ENCODE measurements at regions not wholly inside any gene's neighbourhood (a gene's known extent, or its start where the extent isn't known, plus 50 kb on each side); places are given as distances from the start of the nearest gene placed in this dataset.

GRCh38 chr10:83760142-83760541 is 379.2 kb upstream of the GHITM start:
- Histone ChIP-seq H3K27ac (ENCODE audit: low read depth, low read length) (no peak overlapping the region), H3K79me2 (ENCODE audit: control insufficient read depth in 1 of 2, insufficient read depth in 2 of 2, low read length in 2 of 2) (no peaks in the 10 kb centered on the region), H3K27me3 (replicated peaks in 1 of 4; ENCODE audit: control insufficient read depth in 3 of 4, extremely low read depth in 1 of 4, insufficient read depth in 3 of 4, low read length in 3 of 4) (peaks cover 11 to 36% (median 26%) of the 10 kb centered on the region in 4 experiments), H2BK120ac (replicated peaks; ENCODE audit: low read depth, low read length) (no peak overlapping the region), H2BK15ac (ENCODE audit: low read length) (no peak overlapping the region), H2AFZ (ENCODE audit: low read length) (no peak overlapping the region), H3K56ac (replicated peaks; ENCODE audit: insufficient read length, low read depth, low read length) (no peak overlapping the region), H4K8ac (ENCODE audit: extremely low read depth, insufficient read depth, low read length) (no peak overlapping the region), H4K20me1 (replicated peaks in 1 of 2; ENCODE audit: control insufficient read depth in 1 of 2, insufficient read depth in 2 of 2, low read length in 2 of 2) (peaks cover 2 to 3% of the 10 kb centered on the region in 2 experiments), H2AK5ac (ENCODE audit: low read depth, low read length) (no peak overlapping the region), H3K4me3 (ENCODE audit: extremely low read depth in 1 of 4, insufficient read depth in 2 of 4, low read depth in 3 of 4, low read length in 4 of 4) (peak overlapping the region in 1 of 4 experiments; percentile 32; a peak in 1 of 8 replicates), H2BK12ac (ENCODE audit: low read depth, low read length) (no peak overlapping the region), H3K23ac (ENCODE audit: insufficient read length) (no peak overlapping the region), H3K4me2 (ENCODE audit: insufficient read depth in 1 of 2, low read depth in 2 of 2, low read length in 2 of 2) (peak overlapping the region in 1 of 2 experiments; percentile 51; a peak in 1 of 4 replicates), H3K4me1 (replicated peaks in 1 of 4; ENCODE audit: control insufficient read depth in 3 of 4, insufficient read depth in 4 of 4, low read length in 3 of 4) (peaks cover 0 to 3% (median 2%) of the 10 kb centered on the region in 4 experiments; a peak in 4 of 7 replicates), H3K9me3 (ENCODE audit: insufficient read depth in 2 of 2, low read depth in 1 of 2, low read length in 1 of 2) (no peaks in the 10 kb centered on the region), H4K5ac (ENCODE audit: insufficient read length, low read depth, low read length) (no peak overlapping the region), H3K14ac (ENCODE audit: insufficient read length) (no peak overlapping the region), H2BK20ac (ENCODE audit: low read length) (no peak overlapping the region), H3K18ac (ENCODE audit: extremely low read depth, low read length) (no peak overlapping the region), H3K9ac (replicated peaks in 1 of 4; ENCODE audit: extremely low read depth in 1 of 4, low read depth in 3 of 4, low read length in 3 of 4) (no peak overlapping the region), H4K91ac (replicated peaks; ENCODE audit: insufficient read length, low read length) (no peak overlapping the region), H3K36me3 (ENCODE audit: control insufficient read depth in 2 of 4, insufficient read depth in 4 of 4, low read length in 3 of 4) (no peaks in the 10 kb centered on the region), H2BK5ac (ENCODE audit: low read depth, low read length) (no peak overlapping the region), H3K4ac (replicated peaks; ENCODE audit: insufficient read length, low read depth, low read length) (no peak overlapping the region), H3K79me1 (ENCODE audit: low read depth, low read length) (no peaks in the 10 kb centered on the region), H3K23me2 (ENCODE audit: low read depth, low read length) (no peaks in the 10 kb centered on the region)
- peak in 1 of 2 experiments; percentile 17 for DNase-seq (ENCODE audit: low read depth in 1 of 2, low spot score in 2 of 2)
- peak; percentile 28 for FAIRE-seq
- ChIA-PET POLR2A (ENCODE audit: partially characterized antibody) (no interaction called here), CTCF (ENCODE audit: partially characterized antibody) (interaction anchor here (1.6 kb wide), 1 partner anchor 10 kb away, joined by 7 read pairs; no protein-coding TSS in a partner anchor)
- 0% methylated on average over 2 of the region's 2 CpGs; no CpG with 5 or more reads in 1 of the 2 experiments for WGBS, 2 experiments (ENCODE audit: extremely low coverage in 1 of 2, insufficient coverage in 1 of 2, insufficient read length in 1 of 2, insufficient replicate concordance in 2 of 2, low coverage in 1 of 2, low lambda C conversion rate in 2 of 2, missing lambda C conversion rate in 1 of 2)
- 0 out of 2 replicates have a peak, but pooled peaks have one; percentile 43 for TF ChIP-seq SP1 (IDR thresholded peaks at IDR 0.05; ENCODE audit: low read depth, low read length)
